GM08714 (cell line): ENCODE measurements at regions not wholly inside any gene's neighbourhood (a gene's known extent, or its start where the extent isn't known, plus 50 kb on each side); places are given as distances from the start of the nearest gene placed in this dataset.
"Not testable (repeated sequence)": the region's sequence is repeated elsewhere in the genome, so short reads cannot be mapped to it uniquely, and the experiment has no call there.

Experiments used
- H3K4me3 ChIP-seq: fragments of 200-500 bp; sonication (Bioruptor generic); 2 replicates; pipeline ENCODE4 v1.5.1; 2014; ENCODE audit warnings: mild to moderate bottlenecking, low read length, inconsistent platforms
- ZNF274 ChIP-seq: IDR thresholded peaks from 2 replicates; pipeline ENCODE4 v1.6.1; 2012; ENCODE audit warnings: mild to moderate bottlenecking, low read depth, low read length

- H3K4me3 ChIP-seq, result no peak overlapping the region
- TF ChIP-seq ZNF274, result no peak
These were observed 87.5 kb upstream of the SGIP1 start for GRCh38 chr1:66446261-66447001.

GRCh38 chr1:66450043-66450514 is 83.9 kb upstream of the SGIP1 start:
- H3K4me3 ChIP-seq, result no peak overlapping the region
- no peak for TF ChIP-seq ZNF274

- no peak for TF ChIP-seq ZNF274
- no peak overlapping the region for H3K4me3 ChIP-seq
These were observed 83.1 kb upstream of the SGIP1 start for GRCh38 chr1:66450847-66451246.

GRCh38 chr1:66452162-66452561 is 81.8 kb upstream of the SGIP1 start:
- no peak for TF ChIP-seq ZNF274
- H3K4me3 ChIP-seq, result no peak overlapping the region

GRCh38 chr1:66452982-66453381 is 81.0 kb upstream of the SGIP1 start:
- no peak overlapping the region for H3K4me3 ChIP-seq
- no peak for TF ChIP-seq ZNF274

GRCh38 chr1:66455446-66455845 is 78.5 kb upstream of the SGIP1 start:
- TF ChIP-seq ZNF274, result no peak
- H3K4me3 ChIP-seq, result no peak overlapping the region

- TF ChIP-seq ZNF274, result no peak
- no peak overlapping the region for H3K4me3 ChIP-seq
These were observed 73.2 kb upstream of the SGIP1 start for GRCh38 chr1:66460776-66461175.

- no peak overlapping the region for H3K4me3 ChIP-seq
- no peak for TF ChIP-seq ZNF274
These were observed 71.6 kb upstream of the SGIP1 start for GRCh38 chr1:66462313-66462712.

- H3K4me3 ChIP-seq, result no peak overlapping the region
- TF ChIP-seq ZNF274, result no peak
These were observed 69.6 kb upstream of the SGIP1 start for GRCh38 chr1:66464351-66464750.

- no peak overlapping the region for H3K4me3 ChIP-seq
- TF ChIP-seq ZNF274, result no peak
These were observed 69.2 kb upstream of the SGIP1 start for GRCh38 chr1:66464802-66465201.

- H3K4me3 ChIP-seq, result not testable (repeated sequence)
These were observed 67.3 kb upstream of the SGIP1 start for GRCh38 chr1:66466695-66467094.

- TF ChIP-seq ZNF274, result no peak
- H3K4me3 ChIP-seq, result no peak overlapping the region
These were observed 65.2 kb upstream of the SGIP1 start for GRCh38 chr1:66468722-66469121.

- no peak for TF ChIP-seq ZNF274
- H3K4me3 ChIP-seq, result no peak overlapping the region
These were observed 58.0 kb upstream of the SGIP1 start for GRCh38 chr1:66475940-66476339.

- no peak overlapping the region for H3K4me3 ChIP-seq
- TF ChIP-seq ZNF274, result no peak
These were observed 57.2 kb upstream of the SGIP1 start for GRCh38 chr1:66476774-66477173.

- TF ChIP-seq ZNF274, result no peak
- no peak overlapping the region for H3K4me3 ChIP-seq
These were observed 55.8 kb upstream of the SGIP1 start for GRCh38 chr1:66478116-66478515.

GRCh38 chr1:66480162-66480561 is 53.8 kb upstream of the SGIP1 start:
- H3K4me3 ChIP-seq, result no peak overlapping the region
- TF ChIP-seq ZNF274, result no peak

GRCh38 chr1:66481215-66481614 is 52.7 kb upstream of the SGIP1 start:
- not testable (repeated sequence) for H3K4me3 ChIP-seq
